Small intestine (tissue), 7 donors: ENCODE measurements at regions not wholly inside any gene's neighbourhood (a gene's known extent, or its start where the extent isn't known, plus 50 kb on each side); places are given as distances from the start of the nearest gene placed in this dataset.

Source experiments
- DNase-seq, 2 donors: peaks; one replicate each; pipeline versions ENCODE4 v3.0.0 to v3.0.0-alpha.2; 2013
- FAIRE-seq: peaks from 2 replicates; lab custom pipeline; 2012; peaks lifted over from hg19 to GRCh38; lab: Jason Lieb, UNC
- H3K27ac ChIP-seq, 3 donors: one replicate each; pipeline ENCODE4 v1.5.1; 2013; ENCODE audit warnings: low read length in 2 of 3, mild to moderate bottlenecking in 2 of 3, control low read depth in 1 of 3, inconsistent platforms in 1 of 3, low read depth in 1 of 3, moderate library complexity in 1 of 3
- H3K27me3 ChIP-seq, 3 donors: one replicate each; pipeline ENCODE4 v1.6.1; 2013; ENCODE audit warnings: low read length in 3 of 3, inconsistent platforms in 1 of 3; ENCODE audit not compliant: control insufficient read depth in 3 of 3, insufficient read depth in 3 of 3
- H3K36me3 ChIP-seq, 3 donors: one replicate each; pipeline ENCODE4 v1.6.1; 2013; ENCODE audit warnings: low read length in 3 of 3, inconsistent platforms in 1 of 3, low read depth in 1 of 3, mild to moderate bottlenecking in 1 of 3, moderate library complexity in 1 of 3; ENCODE audit not compliant: control insufficient read depth in 3 of 3, insufficient read depth in 2 of 3
- H3K4me1 ChIP-seq, 3 donors: one replicate each; pipeline ENCODE4 v1.6.1; 2013; ENCODE audit warnings: low read length in 2 of 3, inconsistent platforms in 1 of 3, low read depth in 1 of 3, mild to moderate bottlenecking in 1 of 3, moderate library complexity in 1 of 3; ENCODE audit not compliant: control insufficient read depth in 3 of 3, insufficient read depth in 2 of 3
- H3K4me3 ChIP-seq, 3 donors: one replicate each; pipeline ENCODE4 v1.5.1; 2013; ENCODE audit warnings: low read length in 3 of 3, control low read depth in 1 of 3, inconsistent platforms in 1 of 3, low read depth in 1 of 3, mild to moderate bottlenecking in 1 of 3, moderate library complexity in 1 of 3
- H3K9me3 ChIP-seq, 2 donors: one replicate each; pipeline ENCODE4 v1.6.1; 2013; ENCODE audit warnings: low read depth in 1 of 2, low read length in 1 of 2; ENCODE audit not compliant: control insufficient read depth in 2 of 2, insufficient read depth in 1 of 2
- WGBS, 3 donors: extraction: QIAGEN DNeasy Blood & Tissue Kit; methylation state at CpG; one replicate each; pipeline ENCODE4 v1.1.7; 2013; 5-methylcytosine and 5-hydroxymethylcytosine counted together
- donor health status: healthy with polysubstance abuse.
- donor health status: control.
- donor health status: control.
- donor health status: Bipolar disorder and iron deficiency.
- donor health status: healthy.

DNA sequence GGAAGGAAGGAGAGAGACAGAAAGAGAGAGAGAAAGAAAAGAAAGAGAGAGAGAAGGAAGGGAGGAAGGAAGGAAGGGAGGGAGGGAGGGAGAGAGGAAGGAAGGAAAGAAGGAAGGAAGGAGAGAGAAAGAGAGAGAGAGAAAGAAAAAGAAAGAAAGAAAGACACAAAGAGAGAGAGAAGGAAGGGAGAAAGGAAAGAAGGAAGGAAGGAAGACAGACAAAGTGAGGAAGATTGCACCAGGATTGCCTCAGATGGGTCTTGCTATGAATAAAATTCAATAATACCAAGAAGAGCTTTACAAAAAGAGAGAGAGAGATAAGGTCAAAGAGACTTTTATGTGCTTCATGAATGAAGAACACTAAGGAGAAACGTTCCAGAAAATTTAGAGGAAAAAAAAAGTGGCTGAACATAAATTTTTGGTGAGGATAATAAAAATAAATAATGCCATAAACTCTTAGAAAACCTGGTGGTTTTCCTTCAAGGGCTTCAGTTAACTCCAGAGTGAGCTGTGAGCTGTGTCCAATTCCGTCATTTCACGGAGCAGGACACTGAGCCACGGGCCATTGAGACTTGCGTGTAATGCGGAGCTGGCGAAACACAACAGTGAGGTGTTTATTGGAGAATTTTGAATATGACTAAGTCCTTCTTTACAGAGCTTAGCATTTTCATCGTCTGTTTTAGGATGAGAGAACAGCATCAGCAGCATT is 72.7 kb upstream of the TNRC6C start:
- Histone ChIP-seq H3K4me1 (peaks cover 0 to 17% (median 10%) of the 10 kb centered on the region in 3 donors), H3K27ac (no peak overlapping the region), H3K4me3 (no peak overlapping the region), H3K9me3 (no peaks in the 10 kb centered on the region), H3K36me3 (no peaks in the 10 kb centered on the region), H3K27me3 (peaks cover 0 to 47% (median 0%) of the 10 kb centered on the region in 3 donors)
- DNase-seq (no peak), FAIRE-seq (no peak)
- 60 to 77% (median 67%) methylated on average over 8 of the region's 8 CpGs for WGBS, 3 donors

DNA sequence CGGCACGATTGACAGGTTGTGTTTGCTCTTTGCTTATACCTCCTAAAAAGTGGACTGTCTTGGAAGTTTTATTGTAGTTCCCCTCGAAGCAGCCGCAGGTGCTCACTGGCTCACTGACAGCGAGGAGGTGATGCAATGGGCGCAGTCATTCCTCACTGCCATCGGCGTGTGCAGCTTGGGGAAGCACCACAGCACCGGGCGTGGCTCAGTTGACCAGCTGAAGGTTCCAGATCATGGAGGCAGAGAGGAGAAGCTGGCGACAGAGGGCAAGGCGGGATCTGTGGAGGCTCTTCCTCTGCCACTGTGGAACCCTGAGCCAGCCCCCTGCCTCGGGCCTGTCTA is 72.1 kb upstream of the TNRC6C start:
- 31 to 70% (median 34%) methylated on average over 13 of the region's 13 CpGs for WGBS, 3 donors
- DNase-seq (no peak), FAIRE-seq (no peak)
- H3K4me3 ChIP-seq = no peak overlapping the region
- no peak overlapping the region for H3K27ac ChIP-seq
- peaks cover 0 to 49% (median 0%) of the 10 kb centered on the region in 3 donors for H3K27me3 ChIP-seq
- H3K36me3 ChIP-seq = no peaks in the 10 kb centered on the region
- peaks cover 0 to 14% (median 10%) of the 10 kb centered on the region in 3 donors for H3K4me1 ChIP-seq
- no peaks in the 10 kb centered on the region for H3K9me3 ChIP-seq

DNA sequence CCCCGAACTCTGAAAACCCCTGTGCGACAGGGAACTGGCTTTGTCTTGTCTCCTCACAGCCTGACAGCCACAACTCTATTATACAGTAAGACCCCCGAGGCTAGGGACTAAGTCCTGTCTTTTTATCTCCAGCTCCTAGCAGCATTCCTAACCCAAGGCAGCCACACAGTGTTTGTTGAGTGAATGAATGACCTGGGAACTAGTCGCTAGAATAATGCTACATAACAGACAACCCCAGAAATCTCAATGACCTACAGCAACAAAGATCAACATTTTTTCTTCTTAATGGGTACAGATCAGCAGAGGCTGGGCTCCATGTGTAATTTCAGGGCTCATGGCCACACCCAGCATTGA is 71.4 kb upstream of the TNRC6C start:
- peak overlapping the region in 1 of 3 donors; percentile 55 for H3K4me3 ChIP-seq
- H3K27me3 ChIP-seq = peaks cover 0 to 55% (median 0%) of the 10 kb centered on the region in 3 donors
- peaks cover 0 to 12% (median 10%) of the 10 kb centered on the region in 3 donors for H3K4me1 ChIP-seq
- WGBS, 3 donors = 63 to 74% (median 64%) methylated on average over 4 of the region's 4 CpGs
- H3K36me3 ChIP-seq = no peaks in the 10 kb centered on the region
- H3K9me3 ChIP-seq = no peaks in the 10 kb centered on the region
- DNase-seq = no peak
- H3K27ac ChIP-seq = peak overlapping the region in 1 of 3 donors; percentile 90
- FAIRE-seq = no peak

DNA sequence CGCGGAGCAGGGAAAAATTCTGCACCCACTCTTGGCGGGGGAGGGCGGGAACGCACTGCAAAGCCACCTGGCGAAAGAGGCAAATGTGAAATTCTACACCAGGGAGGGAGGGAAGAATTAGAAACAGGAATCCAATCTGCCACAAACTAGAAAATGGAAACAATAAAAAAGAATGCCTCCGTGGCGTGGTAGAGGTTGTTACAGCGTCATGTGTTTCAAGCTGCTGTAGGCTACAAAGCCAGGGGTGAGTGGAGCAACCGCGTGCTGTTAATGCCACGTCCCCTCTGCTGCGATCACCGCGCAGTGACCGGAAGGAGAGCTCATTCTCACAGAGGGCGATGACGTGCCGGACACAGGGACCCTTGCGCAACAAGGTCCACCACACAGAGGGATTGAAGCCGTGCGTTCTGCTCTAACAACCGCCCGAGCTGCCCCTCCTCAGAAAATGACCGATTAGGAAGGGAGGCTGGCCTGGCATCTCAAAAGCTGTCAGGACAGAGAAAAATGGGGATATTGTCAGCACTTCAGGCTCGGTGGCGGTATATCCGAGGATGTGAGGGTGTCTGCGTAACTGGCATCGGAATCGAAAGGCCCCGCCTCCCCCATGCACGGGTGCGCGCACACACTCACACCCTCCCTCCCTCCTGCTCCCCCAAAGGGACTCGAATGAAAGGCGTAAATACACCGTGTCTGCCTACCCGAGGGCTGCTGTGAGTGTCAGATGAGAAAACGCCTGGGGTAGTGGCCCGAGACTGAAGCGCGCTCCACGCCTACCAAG is 70.8 kb upstream of the TNRC6C start:
- no peak for FAIRE-seq
- 3 to 6% (median 5%) methylated on average over 44 of the region's 44 CpGs for WGBS, 3 donors

DNA sequence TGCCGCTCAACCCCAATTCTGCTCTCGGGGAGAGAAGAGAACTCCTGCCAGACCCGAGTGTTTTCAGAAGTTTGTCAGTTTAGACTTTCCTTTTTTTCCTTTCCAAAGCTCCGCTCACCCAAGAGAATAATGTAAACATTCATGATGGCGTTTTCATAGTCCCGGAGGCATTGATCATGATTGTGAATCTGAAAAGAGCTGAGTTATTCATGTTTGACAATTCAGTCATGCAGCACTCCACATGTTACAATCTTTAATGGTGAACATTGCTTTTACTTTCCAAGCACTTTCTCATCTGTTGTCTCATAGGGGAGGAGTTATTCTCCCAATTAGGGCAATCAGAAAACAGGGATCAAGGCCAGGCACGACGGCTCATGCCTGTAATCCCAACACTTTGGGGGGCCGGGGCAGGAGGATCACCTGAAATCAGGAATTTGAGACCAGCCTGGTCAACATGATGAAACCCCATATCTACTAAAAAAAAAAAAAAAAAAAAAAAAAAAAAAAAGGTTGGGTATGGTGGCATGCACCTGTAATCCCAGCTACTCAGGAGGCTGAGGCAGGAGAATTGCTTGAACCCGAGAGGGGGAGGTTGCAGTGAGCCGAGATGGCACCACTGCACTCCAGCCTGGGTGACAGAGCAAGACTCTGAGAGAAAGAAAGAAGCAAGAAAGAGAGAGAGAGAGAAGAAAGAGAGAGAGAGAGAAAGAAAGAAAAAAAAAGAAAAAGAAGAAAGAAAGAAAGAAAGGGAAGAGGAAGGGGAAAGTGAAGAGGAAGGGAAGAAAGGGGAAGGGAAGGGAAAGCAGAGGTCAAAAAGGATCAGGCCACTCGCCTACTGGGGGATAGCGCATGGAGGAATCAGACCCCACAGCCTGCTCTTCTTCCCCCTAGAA is 70.0 kb upstream of the TNRC6C start:
- H3K27ac ChIP-seq = peak overlapping the region in 1 of 3 donors; percentile 90
- no peak for DNase-seq
- H3K4me3 ChIP-seq = peak overlapping the region in 2 of 3 donors; percentile 42 to 55
- peaks cover 0 to 10% (median 4%) of the 10 kb centered on the region in 3 donors for H3K4me1 ChIP-seq
- no peaks in the 10 kb centered on the region for H3K36me3 ChIP-seq
- WGBS, 3 donors = 33 to 40% (median 36%) methylated on average over 13 of the region's 13 CpGs
- H3K9me3 ChIP-seq = no peaks in the 10 kb centered on the region
- peaks cover 0 to 58% (median 0%) of the 10 kb centered on the region in 3 donors for H3K27me3 ChIP-seq
- FAIRE-seq = no peak

More for the DNA sequence above, 70.8 kb upstream of the TNRC6C start:
- peaks cover 0 to 55% (median 0%) of the 10 kb centered on the region in 3 donors for H3K27me3 ChIP-seq
- peaks cover 0 to 12% (median 10%) of the 10 kb centered on the region in 3 donors for H3K4me1 ChIP-seq
- DNase-seq = peak; percentile 46 to 65
- H3K27ac ChIP-seq = peak overlapping the region in 2 of 3 donors; percentile 23 to 90
- peak overlapping the region in 2 of 3 donors; percentile 42 to 55 for H3K4me3 ChIP-seq
- H3K36me3 ChIP-seq = no peaks in the 10 kb centered on the region
- no peaks in the 10 kb centered on the region for H3K9me3 ChIP-seq

DNA sequence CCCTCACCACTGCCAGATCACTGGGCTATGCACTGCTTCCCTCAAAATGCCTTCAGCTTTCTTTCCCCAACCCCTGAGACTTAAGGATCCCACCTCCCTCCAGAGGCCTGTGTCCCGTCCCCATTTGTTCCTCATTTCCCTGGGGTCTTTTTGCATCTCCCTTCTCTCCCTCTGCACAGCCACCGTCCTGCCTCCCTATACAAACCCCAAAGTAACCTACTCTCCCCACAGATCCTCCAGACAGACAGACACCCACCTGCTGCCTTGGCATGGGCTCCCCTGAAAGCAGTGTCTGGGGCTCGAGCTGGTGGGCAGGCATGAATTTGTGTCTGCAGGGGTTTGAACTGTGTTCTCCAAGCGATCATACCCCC is 69.4 kb upstream of the TNRC6C start:
- no peak overlapping the region for H3K4me3 ChIP-seq
- no peaks in the 10 kb centered on the region for H3K9me3 ChIP-seq
- WGBS, 3 donors = 62 to 80% (median 65%) methylated on average over 4 of the region's 4 CpGs
- no peak for FAIRE-seq
- H3K4me1 ChIP-seq = peaks cover 0 to 10% (median 4%) of the 10 kb centered on the region in 3 donors
- no peak for DNase-seq
- H3K27me3 ChIP-seq = peaks cover 0 to 54% (median 0%) of the 10 kb centered on the region in 3 donors
- H3K27ac ChIP-seq = no peak overlapping the region
- no peaks in the 10 kb centered on the region for H3K36me3 ChIP-seq

DNA sequence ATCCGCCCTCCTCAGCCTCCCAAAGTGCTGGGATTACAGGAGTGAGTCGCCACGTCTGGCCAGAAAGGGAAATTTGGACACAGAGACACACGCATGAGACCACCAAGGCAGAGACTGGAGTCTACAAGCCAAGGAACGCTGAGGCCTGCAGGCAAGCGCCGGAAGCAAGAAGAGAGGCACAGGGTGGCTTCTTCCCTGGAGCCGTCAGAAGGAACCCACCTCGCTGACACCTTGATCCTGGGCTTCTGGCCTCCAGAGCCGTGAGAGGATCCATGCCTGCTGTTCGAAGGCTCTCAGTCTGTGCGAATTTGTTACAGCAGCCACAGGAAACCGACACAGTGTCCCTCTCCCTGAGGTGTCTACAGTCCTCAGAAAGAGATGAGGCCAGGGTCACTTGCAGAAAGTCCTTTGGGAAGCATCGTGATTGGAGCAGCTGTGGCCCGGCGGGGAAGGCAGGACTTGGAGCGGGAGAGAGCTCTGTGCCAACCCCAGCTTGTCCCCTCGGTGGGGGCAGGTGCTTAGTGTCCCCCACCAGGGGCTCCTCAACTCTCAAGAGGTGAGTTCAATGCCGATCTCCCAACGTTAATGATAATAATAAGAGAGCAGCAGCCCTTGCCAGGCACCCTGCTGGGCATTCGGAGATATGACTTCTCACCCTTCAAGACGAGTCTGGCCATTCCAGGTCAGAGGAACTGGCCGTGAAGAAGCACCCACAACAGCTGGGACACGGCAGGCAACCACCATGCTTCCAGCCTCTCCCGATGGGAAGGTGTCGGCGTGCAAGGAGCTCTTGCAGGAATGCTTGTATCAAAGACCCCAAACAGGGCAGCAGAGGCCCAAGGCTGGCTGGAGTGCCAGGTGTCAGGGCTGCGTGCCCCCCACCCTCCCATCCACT is 68.4 kb upstream of the TNRC6C start:
- H3K4me3 ChIP-seq = no peak overlapping the region
- H3K36me3 ChIP-seq = no peaks in the 10 kb centered on the region
- DNase-seq = no peak
- no peaks in the 10 kb centered on the region for H3K9me3 ChIP-seq
- FAIRE-seq = no peak
- WGBS, 3 donors = 76 to 85% (median 77%) methylated on average over 28 of the region's 28 CpGs
- peaks cover 0 to 51% (median 0%) of the 10 kb centered on the region in 3 donors for H3K27me3 ChIP-seq
- H3K4me1 ChIP-seq = peaks cover 0 to 10% (median 4%) of the 10 kb centered on the region in 3 donors
- H3K27ac ChIP-seq = no peak overlapping the region
